ENCODE measurements at regions not wholly inside any gene's neighbourhood (a gene's known extent, or its start where the extent isn't known, plus 50 kb on each side); places are given as distances from the start of the nearest gene placed in this dataset.

DNA sequence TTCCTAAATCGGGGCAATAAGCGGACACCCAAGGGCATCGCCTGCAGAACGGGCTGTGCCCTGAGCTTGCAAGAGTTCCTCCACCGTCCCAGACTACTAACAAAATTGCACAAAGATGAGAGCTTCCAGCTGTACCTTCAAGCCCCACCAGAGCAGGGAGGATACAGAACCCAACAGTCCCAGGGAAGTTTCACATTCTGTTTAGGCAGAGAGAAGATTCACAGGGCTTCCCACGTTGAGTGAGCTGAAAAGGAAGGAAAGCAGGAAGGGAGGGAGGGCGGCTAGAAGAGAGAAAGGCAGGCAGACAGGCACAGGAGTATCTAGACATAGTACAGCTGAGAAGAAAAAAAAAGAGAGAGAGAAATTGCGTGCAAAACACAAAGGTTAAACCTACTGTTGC is 112.6 kb upstream of the AFDN start:
- TF ChIP-seq CTCF (IDR thresholded peaks at IDR 0.05 in 8 of 11, conservative IDR thresholded peaks at IDR 0.05 in 3 of 11) (peak in 1 of 11 experiments; percentile 8), POLR2AphosphoS5 (IDR thresholded peaks at IDR 0.05) (no peak), POLR2A (IDR thresholded peaks at IDR 0.05) (no peak)
